ENCODE measurements at regions not wholly inside any gene's neighbourhood (a gene's known extent, or its start where the extent isn't known, plus 50 kb on each side); places are given as distances from the start of the nearest gene placed in this dataset.

DNA sequence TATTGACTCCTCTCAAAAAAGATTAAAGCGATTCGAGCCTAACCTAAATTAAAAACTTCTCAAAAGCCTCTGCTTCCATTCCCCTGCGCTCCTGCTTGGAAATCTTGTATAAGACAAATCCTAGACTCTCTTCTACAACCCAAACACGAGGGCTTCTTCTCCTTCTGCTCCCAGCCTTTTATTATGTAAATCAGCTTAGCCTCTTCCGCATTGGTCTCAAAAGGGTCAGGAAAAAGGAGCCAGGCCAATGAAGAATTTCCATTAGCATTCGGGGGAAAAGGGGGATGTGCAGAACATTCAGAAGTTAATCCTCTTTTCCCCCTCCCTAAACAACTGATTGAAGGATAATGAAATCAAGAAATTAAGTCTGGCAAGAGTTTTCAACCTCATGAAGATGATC, 107.9 kb downstream of the FAM124B start:
- TF ChIP-seq SP1 (IDR thresholded peaks at IDR 0.05) (no peak), FOXA1 (IDR thresholded peaks at IDR 0.05) (no peak)

Measured in HEK293T (cell line).